ENCODE measurements at regions not wholly inside any gene's neighbourhood (a gene's known extent, or its start where the extent isn't known, plus 50 kb on each side); places are given as distances from the start of the nearest gene placed in this dataset.

GRCh38 chr9:106334081-106334480 is 528.9 kb upstream of the ZNF462 start:
- no peak overlapping the region for H3K27ac ChIP-seq
- TF ChIP-seq, protein P1, sequence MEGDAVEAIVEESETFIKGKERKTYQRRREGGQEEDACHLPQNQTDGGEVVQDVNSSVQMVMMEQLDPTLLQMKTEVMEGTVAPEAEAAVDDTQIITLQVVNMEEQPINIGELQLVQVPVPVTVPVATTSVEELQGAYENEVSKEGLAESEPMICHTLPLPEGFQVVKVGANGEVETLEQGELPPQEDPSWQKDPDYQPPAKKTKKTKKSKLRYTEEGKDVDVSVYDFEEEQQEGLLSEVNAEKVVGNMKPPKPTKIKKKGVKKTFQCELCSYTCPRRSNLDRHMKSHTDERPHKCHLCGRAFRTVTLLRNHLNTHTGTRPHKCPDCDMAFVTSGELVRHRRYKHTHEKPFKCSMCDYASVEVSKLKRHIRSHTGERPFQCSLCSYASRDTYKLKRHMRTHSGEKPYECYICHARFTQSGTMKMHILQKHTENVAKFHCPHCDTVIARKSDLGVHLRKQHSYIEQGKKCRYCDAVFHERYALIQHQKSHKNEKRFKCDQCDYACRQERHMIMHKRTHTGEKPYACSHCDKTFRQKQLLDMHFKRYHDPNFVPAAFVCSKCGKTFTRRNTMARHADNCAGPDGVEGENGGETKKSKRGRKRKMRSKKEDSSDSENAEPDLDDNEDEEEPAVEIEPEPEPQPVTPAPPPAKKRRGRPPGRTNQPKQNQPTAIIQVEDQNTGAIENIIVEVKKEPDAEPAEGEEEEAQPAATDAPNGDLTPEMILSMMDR (IDR thresholded peaks at IDR 0.05) = no peak
- TF ChIP-seq ZFX (IDR thresholded peaks at IDR 0.05; ENCODE audit: borderline replicate concordance) = no peak

GRCh38 chr9:106339882-106340281 is 523.1 kb upstream of the ZNF462 start:
- no peak overlapping the region for H3K27ac ChIP-seq
- no peak for TF ChIP-seq ZFX (IDR thresholded peaks at IDR 0.05; ENCODE audit: borderline replicate concordance)
- TF ChIP-seq, protein P1 (IDR thresholded peaks at IDR 0.05) = no peak

DNA sequence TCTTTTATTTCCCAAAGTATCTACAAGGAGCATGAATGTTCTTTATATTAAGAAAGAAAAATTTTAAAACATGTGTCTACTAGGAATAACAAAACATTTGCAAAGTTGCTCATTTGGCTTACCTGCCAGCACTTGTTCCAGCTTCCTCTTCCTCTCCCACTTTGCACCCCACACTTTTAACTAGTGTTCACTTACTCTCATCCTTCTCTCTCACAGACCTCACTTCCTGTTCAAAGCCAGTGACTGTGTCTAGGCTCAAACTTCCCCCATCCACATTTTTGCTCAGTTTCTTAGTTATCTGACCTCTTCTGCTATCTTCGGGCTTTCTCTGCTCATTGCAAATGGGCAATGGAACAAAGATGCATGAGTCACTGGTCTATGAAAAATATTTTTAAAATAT is 512.2 kb upstream of the ZNF462 start:
- no peak overlapping the region for H3K27ac ChIP-seq
- TF ChIP-seq ZFX (IDR thresholded peaks at IDR 0.05; ENCODE audit: borderline replicate concordance) = no peak
- TF ChIP-seq, protein P1 (IDR thresholded peaks at IDR 0.05) = no peak

- TF ChIP-seq, protein P1 (IDR thresholded peaks at IDR 0.05) = no peak
- no peak for TF ChIP-seq ZFX (IDR thresholded peaks at IDR 0.05; ENCODE audit: borderline replicate concordance)
- no peak overlapping the region for H3K27ac ChIP-seq
Observed at GRCh38 chr9:106356924-106357323, 506.0 kb upstream of the ZNF462 start.

DNA sequence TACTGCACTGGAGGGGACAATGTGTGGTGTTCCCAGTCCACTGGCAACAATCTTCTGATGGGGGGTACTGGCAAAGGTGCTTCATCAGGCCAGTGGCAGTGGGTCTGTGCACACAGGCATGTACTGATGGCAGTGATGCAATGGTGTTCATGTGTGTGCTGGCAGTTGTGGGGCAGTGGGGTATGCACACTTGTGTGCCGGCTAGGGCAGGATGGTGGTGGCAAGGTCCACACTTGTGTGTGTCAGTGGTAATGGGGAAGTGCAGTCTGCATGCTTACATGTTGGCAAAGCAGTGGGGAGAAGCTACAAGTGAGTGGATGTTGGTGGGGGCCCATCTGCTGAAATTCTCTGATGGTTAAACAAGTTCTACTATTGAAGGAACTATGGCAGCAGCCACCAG is 504.6 kb upstream of the ZNF462 start:
- TF ChIP-seq, protein P1 (IDR thresholded peaks at IDR 0.05) = no peak
- TF ChIP-seq ZFX (IDR thresholded peaks at IDR 0.05; ENCODE audit: borderline replicate concordance) = no peak
- H3K27ac ChIP-seq = no peak overlapping the region

DNA sequence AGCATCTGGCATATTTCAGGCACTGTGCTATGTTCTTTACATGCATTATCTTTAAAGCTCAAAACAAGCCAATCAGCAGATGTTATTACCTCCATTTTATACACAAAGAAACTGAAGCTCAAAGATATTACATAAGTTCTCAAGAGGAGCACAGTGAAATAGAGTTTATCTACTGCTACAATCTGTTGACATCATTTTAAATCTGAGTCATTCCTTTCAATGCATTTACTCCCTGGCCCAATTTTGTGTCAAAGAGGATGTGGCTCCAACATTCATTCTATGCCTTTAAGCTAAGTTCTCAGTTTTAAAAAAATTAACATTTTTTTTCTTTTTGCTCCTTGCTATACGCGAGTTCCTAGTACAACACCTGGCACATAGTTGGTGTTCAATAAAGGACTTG is 486.3 kb upstream of the ZNF462 start:
- no peak overlapping the region for H3K27ac ChIP-seq
- no peak for TF ChIP-seq ZFX (IDR thresholded peaks at IDR 0.05; ENCODE audit: borderline replicate concordance)
- TF ChIP-seq, protein P1 (IDR thresholded peaks at IDR 0.05) = no peak

DNA sequence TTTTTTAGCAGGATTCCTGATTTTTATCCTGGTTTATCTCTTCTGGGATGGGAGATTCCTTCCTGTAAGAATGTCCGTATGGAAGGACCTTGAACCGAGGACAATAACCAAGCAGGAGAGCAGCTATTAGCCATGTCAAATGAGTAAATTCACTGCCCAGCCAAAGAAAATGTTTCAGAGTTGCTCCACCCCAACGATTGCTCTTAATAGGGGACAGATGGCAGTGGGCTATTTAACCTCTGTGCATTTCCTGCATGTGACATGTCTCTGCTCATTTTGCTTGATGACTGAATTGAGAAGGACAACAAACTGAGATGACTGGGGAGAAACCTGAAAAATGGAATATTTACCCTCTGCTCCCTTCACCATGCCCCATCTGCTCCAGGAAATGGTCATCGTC is 479.9 kb upstream of the ZNF462 start:
- H3K27ac ChIP-seq = no peak overlapping the region
- TF ChIP-seq, protein P1 (IDR thresholded peaks at IDR 0.05) = no peak
- no peak for TF ChIP-seq ZFX (IDR thresholded peaks at IDR 0.05; ENCODE audit: borderline replicate concordance)

Measured in 22Rv1 (cell line).